Neuronal stem cell (in vitro differentiated cells): ENCODE measurements at regions not wholly inside any gene's neighbourhood (a gene's known extent, or its start where the extent isn't known, plus 50 kb on each side); places are given as distances from the start of the nearest gene placed in this dataset.

Source experiments
- DNase-seq: peaks from one replicate; pipeline ENCODE4 v3.0.0-alpha.2; 2013; ENCODE audit warnings: low spot score
- H2AFZ ChIP-seq: one replicate; pipeline ENCODE4 v1.6.1; 2013; ENCODE audit warnings: mild to moderate bottlenecking, low read length, inconsistent platforms
- H2AK5ac ChIP-seq: 2 replicates; pipeline ENCODE4 v1.6.1; 2013; ENCODE audit warnings: low read depth, mild to moderate bottlenecking, inconsistent platforms, low read length, moderate library complexity, mixed read lengths
- H2BK120ac ChIP-seq: 2 replicates; pipeline ENCODE4 v1.6.1; 2013; ENCODE audit warnings: low read depth, mild to moderate bottlenecking, inconsistent platforms, low read length, moderate library complexity, mixed read lengths
- H2BK12ac ChIP-seq: one replicate; pipeline ENCODE4 v1.6.1; 2013; ENCODE audit warnings: low read length, inconsistent platforms
- H2BK15ac ChIP-seq: 2 replicates; pipeline ENCODE4 v1.6.1; 2013; ENCODE audit warnings: mild to moderate bottlenecking, low read length, inconsistent platforms, mixed read lengths
- H2BK5ac ChIP-seq: one replicate; pipeline ENCODE4 v1.6.1; 2013; ENCODE audit warnings: inconsistent platforms, mild to moderate bottlenecking, low read length, moderate library complexity
- H3K14ac ChIP-seq: one replicate; pipeline ENCODE4 v1.6.1; 2013; ENCODE audit warnings: low read length, inconsistent platforms
- H3K18ac ChIP-seq: 2 replicates; pipeline ENCODE4 v1.6.1; 2013; ENCODE audit warnings: low read length, inconsistent platforms
- H3K23ac ChIP-seq: 2 replicates; pipeline ENCODE4 v1.6.1; 2013; ENCODE audit warnings: low read depth, mild to moderate bottlenecking, mixed read lengths, low read length, inconsistent platforms; ENCODE audit not compliant: poor library complexity
- H3K27ac ChIP-seq: replicated peaks from 3 replicates; pipeline ENCODE4 v1.5.1; 2013; ENCODE audit warnings: low read length, inconsistent platforms
- H3K27me3 ChIP-seq, 3 experiments: 2 replicates each; pipeline ENCODE4 v1.6.1; 2013; ENCODE audit warnings: low read length in 3 of 3, mild to moderate bottlenecking in 2 of 3, inconsistent platforms in 1 of 3, low read depth in 1 of 3, mixed read lengths in 1 of 3, moderate library complexity in 1 of 3; ENCODE audit not compliant: control insufficient read depth in 3 of 3, insufficient read depth in 3 of 3
- H3K36me3 ChIP-seq, 2 donors: replicated peaks in 1 of 2; 2 replicates each; pipeline ENCODE4 v1.6.1; 2013; ENCODE audit warnings: low read length in 2 of 2; ENCODE audit not compliant: control insufficient read depth in 2 of 2, insufficient read depth in 2 of 2
- H3K4ac ChIP-seq: 2 replicates; pipeline ENCODE4 v1.6.1; 2013; ENCODE audit warnings: inconsistent platforms, mild to moderate bottlenecking, low read length, moderate library complexity
- H3K4me1 ChIP-seq, 2 donors: 1 replicate in 1 of 2; 2 replicates in 1 of 2; pipeline ENCODE4 v1.6.1; 2013; ENCODE audit warnings: low read length in 2 of 2, low read depth in 1 of 2; ENCODE audit not compliant: control insufficient read depth in 2 of 2, insufficient read depth in 1 of 2
- H3K4me2 ChIP-seq: one replicate; pipeline ENCODE4 v1.6.1; 2013; ENCODE audit warnings: mild to moderate bottlenecking, low read length, inconsistent platforms; ENCODE audit not compliant: insufficient read depth, poor library complexity, severe bottlenecking
- H3K4me3 ChIP-seq, 2 donors: 2 replicates each; pipeline ENCODE4 v1.5.1; 2013; ENCODE audit warnings: low read length in 2 of 2, mild to moderate bottlenecking in 2 of 2, inconsistent platforms in 1 of 2, moderate library complexity in 1 of 2
- H3K79me1 ChIP-seq: one replicate; pipeline ENCODE4 v1.6.1; 2013; ENCODE audit warnings: low read depth, mild to moderate bottlenecking, inconsistent platforms, low read length, moderate library complexity
- H3K9ac ChIP-seq: one replicate; pipeline ENCODE4 v1.6.1; 2013; ENCODE audit warnings: mild to moderate bottlenecking, low read depth, low read length, inconsistent platforms; ENCODE audit not compliant: poor library complexity
- H3K9me3 ChIP-seq, 2 donors: replicated peaks in 1 of 2; 2 replicates each; pipeline versions ENCODE3 to v1.6.1; 2013; ENCODE audit warnings: low read length in 2 of 2, mild to moderate bottlenecking in 2 of 2, inconsistent platforms in 1 of 2, low read depth in 1 of 2, mixed read lengths in 1 of 2, moderate library complexity in 1 of 2; ENCODE audit not compliant: control insufficient read depth in 2 of 2, insufficient read depth in 1 of 2
- H4K8ac ChIP-seq: one replicate; pipeline ENCODE4 v1.6.1; 2013; ENCODE audit warnings: low read depth, mild to moderate bottlenecking, inconsistent platforms, low read length, moderate library complexity
- H4K91ac ChIP-seq: one replicate; pipeline ENCODE4 v1.6.1; 2013; ENCODE audit warnings: low read length, low read depth, mild to moderate bottlenecking, inconsistent platforms; ENCODE audit not compliant: poor library complexity
- WGBS, 2 donors: extraction: QIAGEN DNeasy Blood & Tissue Kit; methylation state at CpG; one replicate each; pipeline ENCODE4 v1.1.7; 2013; ENCODE audit warnings: missing lambda C conversion rate in 2 of 2, mixed read lengths in 1 of 2; ENCODE audit not compliant: insufficient read length in 2 of 2, insufficient replicate concordance in 1 of 2; ENCODE audit errors: extremely low coverage in 2 of 2; 5-methylcytosine and 5-hydroxymethylcytosine counted together

- no peaks in the 10 kb centered on the region for H3K9me3 ChIP-seq
- H2BK12ac ChIP-seq = no peak overlapping the region
- WGBS, 2 donors = no CpG with 5 or more reads among the region's 2 CpGs
- no peak overlapping the region for H2BK5ac ChIP-seq
- H3K79me1 ChIP-seq = no peaks in the 10 kb centered on the region
- no peak overlapping the region for H3K9ac ChIP-seq
- H3K4me3 ChIP-seq = no peak overlapping the region
- no peak overlapping the region for H3K27ac ChIP-seq
- DNase-seq = no peak
- H3K4me2 ChIP-seq = no peak overlapping the region
- no peak overlapping the region for H2AFZ ChIP-seq
- H2AK5ac ChIP-seq = no peak overlapping the region
- H3K23ac ChIP-seq = no peak overlapping the region
- H2BK120ac ChIP-seq = no peak overlapping the region
- no peak overlapping the region for H3K4ac ChIP-seq
- H3K36me3 ChIP-seq = no peaks in the 10 kb centered on the region
- H3K18ac ChIP-seq = no peak overlapping the region
- H3K4me1 ChIP-seq = no peaks in the 10 kb centered on the region
- H3K14ac ChIP-seq = no peak overlapping the region
- no peaks in the 10 kb centered on the region for H3K27me3 ChIP-seq
- no peak overlapping the region for H4K8ac ChIP-seq
- no peak overlapping the region for H2BK15ac ChIP-seq
- H4K91ac ChIP-seq = no peak overlapping the region
These were observed 326.9 kb downstream of the MEIS1 start for GRCh38 chr2:66761826-66762225.

GRCh38 chr2:66762761-66763160 lies 327.8 kb downstream of the MEIS1 start:
- no peak overlapping the region for H3K18ac ChIP-seq
- H4K91ac ChIP-seq = no peak overlapping the region
- no CpG with 5 or more reads among the region's 25 CpGs for WGBS, 2 donors

GRCh38 chr2:66766582-66766981 lies 331.7 kb downstream of the MEIS1 start:
- Histone ChIP-seq H3K23ac (no peak overlapping the region), H3K4me3 (no peak overlapping the region), H3K9me3 (no peaks in the 10 kb centered on the region), H3K4ac (no peak overlapping the region), H2AK5ac (no peak overlapping the region), H3K4me2 (no peak overlapping the region), H2BK12ac (no peak overlapping the region), H3K79me1 (no peaks in the 10 kb centered on the region), H3K9ac (no peak overlapping the region), H2BK15ac (no peak overlapping the region), H2AFZ (no peak overlapping the region), H3K27ac (no peak overlapping the region), H2BK5ac (no peak overlapping the region), H3K36me3 (no peaks in the 10 kb centered on the region), H3K14ac (no peak overlapping the region), H3K18ac (no peak overlapping the region), H4K8ac (no peak overlapping the region), H2BK120ac (no peak overlapping the region), H3K4me1 (no peaks in the 10 kb centered on the region), H4K91ac (no peak overlapping the region), H3K27me3 (no peaks in the 10 kb centered on the region)
- WGBS, 2 donors = no CpG with 5 or more reads among the region's 3 CpGs
- no peak for DNase-seq

More at GRCh38 chr2:66762761-66763160, 327.8 kb downstream of the MEIS1 start:
- Histone ChIP-seq H3K27me3 (no peaks in the 10 kb centered on the region), H2BK12ac (no peak overlapping the region), H3K23ac (no peak overlapping the region), H3K4me2 (no peak overlapping the region), H2BK5ac (no peak overlapping the region), H3K27ac (no peak overlapping the region), H4K8ac (no peak overlapping the region), H3K14ac (no peak overlapping the region), H3K4me3 (no peak overlapping the region), H3K9me3 (no peaks in the 10 kb centered on the region), H3K9ac (no peak overlapping the region), H3K79me1 (no peaks in the 10 kb centered on the region), H2BK15ac (no peak overlapping the region), H2BK120ac (no peak overlapping the region), H2AFZ (no peak overlapping the region), H3K36me3 (no peaks in the 10 kb centered on the region), H3K4ac (no peak overlapping the region), H3K4me1 (no peaks in the 10 kb centered on the region), H2AK5ac (no peak overlapping the region)
- no peak for DNase-seq

GRCh38 chr2:66771359-66771976 lies 336.5 kb downstream of the MEIS1 start:
- no peak for DNase-seq
- no CpG with 5 or more reads among the region's 1 CpG for WGBS, 2 donors

More at GRCh38 chr2:66771359-66771976, 336.5 kb downstream of the MEIS1 start:
- H3K36me3 ChIP-seq = no peaks in the 10 kb centered on the region
- H3K9me3 ChIP-seq = no peaks in the 10 kb centered on the region
- H3K27ac ChIP-seq = no peak overlapping the region
- no peaks in the 10 kb centered on the region for H3K27me3 ChIP-seq
- no peak overlapping the region for H4K8ac ChIP-seq
- no peak overlapping the region for H3K14ac ChIP-seq
- no peak overlapping the region for H2BK5ac ChIP-seq
- H3K18ac ChIP-seq = no peak overlapping the region
- no peak overlapping the region for H3K4ac ChIP-seq
- no peak overlapping the region for H2BK12ac ChIP-seq
- H3K4me2 ChIP-seq = no peak overlapping the region
- H3K23ac ChIP-seq = no peak overlapping the region
- H3K4me3 ChIP-seq = no peak overlapping the region
- H2BK120ac ChIP-seq = no peak overlapping the region
- H3K79me1 ChIP-seq = no peaks in the 10 kb centered on the region
- H2AFZ ChIP-seq = no peak overlapping the region
- no peak overlapping the region for H2BK15ac ChIP-seq
- no peak overlapping the region for H4K91ac ChIP-seq
- no peak overlapping the region for H2AK5ac ChIP-seq
- no peaks in the 10 kb centered on the region for H3K4me1 ChIP-seq
- no peak overlapping the region for H3K9ac ChIP-seq
